ENCODE measurements at regions not wholly inside any gene's neighbourhood (a gene's known extent, or its start where the extent isn't known, plus 50 kb on each side); places are given as distances from the start of the nearest gene placed in this dataset. TPM values are rescaled to one million over a fixed set of nuclear protein-coding genes. Genes with fewer than 3 reads are reported as not detected.
"Not testable (repeated sequence)": the region's sequence is repeated elsewhere in the genome, so short reads cannot be mapped to it uniquely, and the experiment has no call there.

DNA sequence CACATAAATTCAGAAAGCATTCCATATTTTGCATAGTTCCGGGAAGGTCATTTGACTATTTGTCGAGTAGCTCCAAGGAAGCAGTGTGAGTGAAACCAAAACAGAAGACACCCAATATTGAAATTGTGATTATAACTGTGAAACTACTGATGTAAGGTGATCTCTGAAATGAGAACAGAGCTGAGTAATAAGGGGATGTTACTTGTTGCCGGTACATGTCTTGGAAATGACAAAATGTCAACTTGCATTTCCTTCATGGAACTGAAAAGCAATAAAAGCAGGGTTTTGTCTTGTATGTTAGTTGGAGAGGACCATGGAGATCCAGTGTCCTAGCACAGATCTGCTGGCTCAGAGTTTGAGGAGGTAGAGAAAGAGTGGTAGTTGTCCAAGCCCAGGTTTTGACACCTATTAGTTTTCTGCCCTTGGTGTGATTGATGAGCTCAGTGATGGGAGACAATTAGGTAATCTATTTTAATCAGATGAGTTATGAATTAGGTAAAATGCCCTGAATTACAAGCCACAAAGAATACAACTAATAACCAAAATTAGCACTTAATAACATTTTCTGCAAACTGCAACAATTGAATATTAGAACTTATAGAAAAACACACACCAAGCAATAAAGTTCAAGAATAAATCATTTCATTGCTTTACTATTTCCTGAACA lies 58.7 kb upstream of the ZNF519 start:
- H3K4me3 ChIP-seq (ENCODE audit: insufficient read depth, low read length); DNase-seq (ENCODE audit: insufficient read length, low spot score, missing footprints); H3K27me3 ChIP-seq (ENCODE audit: insufficient read depth, low read length); H3K9me3 ChIP-seq (ENCODE audit: low read depth, low read length); H3K36me3 ChIP-seq (ENCODE audit: insufficient read depth, low read length); H3K4me2 ChIP-seq (ENCODE audit: insufficient read depth, low read length); H4K20me1 ChIP-seq (ENCODE audit: insufficient read depth, low read length); H3K79me2 ChIP-seq (ENCODE audit: insufficient read depth, low read length): not testable (repeated sequence)
- Histone ChIP-seq H2AFZ (ENCODE audit: low read length) (peak overlapping the region; percentile 22), H3K27ac (ENCODE audit: low read depth, low read length) (peak overlapping the region; percentile 84), H3K4me1 (ENCODE audit: insufficient read depth, low read length) (peaks cover 22% of the 10 kb centered on the region)

DNA sequence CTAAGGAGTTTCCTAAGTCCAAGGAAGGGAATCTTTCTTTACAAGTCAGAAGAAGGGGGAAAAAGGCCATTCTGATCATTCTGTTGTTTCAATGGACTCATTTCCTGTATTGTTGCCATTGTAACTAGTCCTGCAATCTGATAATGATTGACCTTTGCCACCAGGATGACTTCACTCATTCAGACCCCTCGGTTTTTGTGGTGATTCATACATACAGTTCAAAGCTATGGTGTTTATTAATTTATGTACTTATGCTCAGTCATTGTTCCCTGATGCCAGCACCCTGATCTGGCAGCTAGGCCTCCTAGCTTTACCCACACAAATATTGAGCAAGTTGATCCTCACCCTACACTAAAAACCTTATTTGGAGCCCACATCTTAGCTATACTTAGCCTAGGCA lies 57.6 kb upstream of the ZNF519 start:
- Histone ChIP-seq H3K27ac (ENCODE audit: low read depth, low read length) (peak overlapping the region; percentile 84), H3K27me3 (ENCODE audit: insufficient read depth, low read length) (no peaks in the 10 kb centered on the region), H3K36me3 (ENCODE audit: insufficient read depth, low read length) (no peaks in the 10 kb centered on the region), H3K4me1 (ENCODE audit: insufficient read depth, low read length) (peaks cover 22% of the 10 kb centered on the region), H4K20me1 (ENCODE audit: insufficient read depth, low read length) (no peaks in the 10 kb centered on the region), H3K4me2 (ENCODE audit: insufficient read depth, low read length) (peak overlapping the region; percentile 32), H2AFZ (ENCODE audit: low read length) (no peak overlapping the region), H3K79me2 (ENCODE audit: insufficient read depth, low read length) (no peaks in the 10 kb centered on the region), H3K4me3 (ENCODE audit: insufficient read depth, low read length) (no peak overlapping the region), H3K9me3 (ENCODE audit: low read depth, low read length) (no peaks in the 10 kb centered on the region)
- no peak for DNase-seq (ENCODE audit: insufficient read length, low spot score, missing footprints)
- TF ChIP-seq, protein P1, sequence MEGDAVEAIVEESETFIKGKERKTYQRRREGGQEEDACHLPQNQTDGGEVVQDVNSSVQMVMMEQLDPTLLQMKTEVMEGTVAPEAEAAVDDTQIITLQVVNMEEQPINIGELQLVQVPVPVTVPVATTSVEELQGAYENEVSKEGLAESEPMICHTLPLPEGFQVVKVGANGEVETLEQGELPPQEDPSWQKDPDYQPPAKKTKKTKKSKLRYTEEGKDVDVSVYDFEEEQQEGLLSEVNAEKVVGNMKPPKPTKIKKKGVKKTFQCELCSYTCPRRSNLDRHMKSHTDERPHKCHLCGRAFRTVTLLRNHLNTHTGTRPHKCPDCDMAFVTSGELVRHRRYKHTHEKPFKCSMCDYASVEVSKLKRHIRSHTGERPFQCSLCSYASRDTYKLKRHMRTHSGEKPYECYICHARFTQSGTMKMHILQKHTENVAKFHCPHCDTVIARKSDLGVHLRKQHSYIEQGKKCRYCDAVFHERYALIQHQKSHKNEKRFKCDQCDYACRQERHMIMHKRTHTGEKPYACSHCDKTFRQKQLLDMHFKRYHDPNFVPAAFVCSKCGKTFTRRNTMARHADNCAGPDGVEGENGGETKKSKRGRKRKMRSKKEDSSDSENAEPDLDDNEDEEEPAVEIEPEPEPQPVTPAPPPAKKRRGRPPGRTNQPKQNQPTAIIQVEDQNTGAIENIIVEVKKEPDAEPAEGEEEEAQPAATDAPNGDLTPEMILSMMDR (IDR thresholded peaks at IDR 0.05; ENCODE audit: extremely low read depth, low read depth, low read length), result no peak

DNA sequence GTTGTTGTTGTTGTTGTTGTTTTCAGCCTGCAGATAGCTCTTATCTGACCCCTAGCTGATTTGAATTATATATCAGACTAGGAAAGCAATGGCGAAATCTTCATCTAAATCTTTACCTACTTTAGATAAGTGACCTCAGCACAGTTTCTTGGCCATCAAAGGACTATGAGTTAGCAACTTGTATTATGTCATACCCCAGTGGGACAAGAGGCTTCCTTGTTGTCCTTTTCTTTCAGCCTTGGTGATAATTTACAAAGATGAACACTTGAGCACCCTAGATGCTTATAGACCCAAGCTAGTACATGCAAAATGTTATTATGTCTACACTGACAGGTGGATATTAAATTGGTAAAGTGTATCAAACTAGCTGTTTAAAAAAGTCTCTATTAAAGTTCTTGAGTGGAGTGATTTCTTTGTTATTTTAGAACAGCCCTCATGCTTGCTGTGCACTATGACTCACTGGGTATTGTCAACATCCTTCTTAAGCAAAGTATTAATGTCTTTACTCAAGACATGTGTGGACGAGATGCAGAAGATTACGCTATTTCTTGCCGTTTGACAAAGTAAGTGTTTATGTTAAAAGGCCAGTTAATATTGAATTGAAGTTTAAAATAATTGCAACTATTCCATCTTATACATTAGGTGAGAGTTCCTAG lies 56.6 kb upstream of the ZNF519 start:
- H3K79me2 ChIP-seq (ENCODE audit: insufficient read depth, low read length); H4K20me1 ChIP-seq (ENCODE audit: insufficient read depth, low read length); H3K36me3 ChIP-seq (ENCODE audit: insufficient read depth, low read length); H3K4me3 ChIP-seq (ENCODE audit: insufficient read depth, low read length); H3K9me3 ChIP-seq (ENCODE audit: low read depth, low read length); DNase-seq (ENCODE audit: insufficient read length, low spot score, missing footprints); H3K27me3 ChIP-seq (ENCODE audit: insufficient read depth, low read length); H2AFZ ChIP-seq (ENCODE audit: low read length): not testable (repeated sequence)
- Histone ChIP-seq H3K4me2 (ENCODE audit: insufficient read depth, low read length) (peak overlapping the region; percentile 55), H3K4me1 (ENCODE audit: insufficient read depth, low read length) (peaks cover 22% of the 10 kb centered on the region), H3K27ac (ENCODE audit: low read depth, low read length) (peak overlapping the region; percentile 84)

Small RNA genes in the stretch of these regions (small RNA-seq; reads per million reads assigned to genes)
- gene RNU6-316P, result not detected
